ENCODE measurements at regions not wholly inside any gene's neighbourhood (a gene's known extent, or its start where the extent isn't known, plus 50 kb on each side); places are given as distances from the start of the nearest gene placed in this dataset.

DNA sequence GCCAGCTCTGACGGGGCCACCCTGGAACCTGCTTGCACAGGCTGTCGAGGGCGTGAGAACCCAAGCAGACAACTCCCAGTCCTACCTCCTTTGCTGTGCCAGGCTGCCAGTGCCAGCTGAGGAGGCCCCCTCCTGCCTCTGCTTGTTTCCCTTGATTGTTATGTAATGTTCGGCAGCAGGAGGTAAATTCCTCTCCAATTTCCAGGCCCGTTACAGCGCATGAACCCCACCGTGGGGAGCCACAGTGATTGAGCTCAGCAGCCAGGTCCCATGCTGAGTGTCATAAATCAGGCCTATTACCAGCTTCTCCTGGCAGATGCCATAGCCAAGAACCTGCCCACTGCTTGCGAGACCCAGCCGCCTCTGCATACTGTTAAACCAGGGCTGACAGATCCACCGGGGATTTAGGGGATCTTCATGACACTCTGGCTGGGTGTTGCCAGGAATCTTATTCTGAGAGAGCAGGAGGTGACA is 320.5 kb downstream of the DHX35 start:
- DNase-seq: peak; percentile 5

DNA sequence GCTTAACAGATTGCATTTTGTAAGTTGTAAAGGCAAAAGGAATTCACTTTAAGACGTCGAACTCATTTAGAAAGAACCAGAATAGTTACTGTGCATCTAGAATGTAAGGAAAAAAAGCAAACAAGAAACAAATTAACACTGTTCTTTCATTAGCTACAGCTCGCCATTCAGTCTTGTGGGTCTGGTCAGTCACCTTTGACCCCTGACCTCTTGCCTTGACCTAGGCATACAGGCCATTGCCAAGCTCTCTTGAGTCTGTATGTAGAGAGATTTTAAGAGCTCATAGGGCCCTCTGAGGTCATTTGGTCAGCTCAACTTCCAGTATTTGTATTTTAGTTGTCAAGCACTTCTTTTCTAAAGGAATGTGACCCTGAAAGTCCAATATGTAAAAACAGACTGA is 318.7 kb downstream of the DHX35 start:
- no peak for DNase-seq

DNA sequence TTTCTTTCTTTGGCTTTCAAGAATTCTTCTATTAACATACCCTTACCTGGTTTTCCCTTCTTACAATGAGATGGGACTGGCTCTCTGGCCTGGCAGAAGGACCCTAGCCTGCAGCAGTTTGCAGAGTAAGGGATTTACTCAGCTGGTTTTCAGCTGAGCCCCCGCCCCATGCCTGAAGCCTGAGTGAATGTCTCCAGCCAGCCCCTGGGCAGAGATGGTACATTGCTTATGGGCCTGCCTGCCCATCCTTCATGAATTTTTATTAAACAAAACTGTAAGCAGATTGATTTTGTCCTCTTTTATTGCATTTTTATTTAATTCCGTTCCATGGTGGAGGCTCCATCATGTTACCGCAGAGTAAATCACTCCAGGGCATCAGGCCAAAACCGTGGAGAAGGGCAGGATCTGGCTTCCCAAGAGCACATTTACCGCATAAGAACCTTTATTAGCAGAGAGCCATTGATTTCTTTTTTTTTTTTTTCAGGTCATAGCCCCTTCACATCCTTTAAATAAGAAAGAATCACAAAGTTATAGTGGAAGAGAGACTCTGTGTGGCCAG is 316.2 kb downstream of the DHX35 start:
- no peak for DNase-seq

DNA sequence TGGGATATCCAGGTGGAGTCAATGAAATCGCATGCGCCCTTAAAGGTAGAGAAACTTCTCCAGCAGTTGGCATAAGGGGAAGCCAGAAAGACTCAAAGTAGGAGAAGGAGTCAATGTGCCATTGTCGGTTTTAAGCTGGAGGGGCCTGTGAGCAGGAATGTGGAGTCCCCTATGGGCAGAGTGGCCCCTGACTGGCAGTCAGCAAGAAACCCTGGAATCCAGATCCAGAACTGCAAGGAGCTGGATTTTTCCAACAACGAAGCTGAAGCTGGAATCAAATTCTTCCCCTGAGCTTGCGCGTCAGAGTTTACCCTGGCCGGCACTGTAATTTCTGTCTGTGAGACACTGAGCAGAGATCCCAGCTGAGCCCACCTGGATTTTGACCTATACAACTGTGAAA is 315.0 kb downstream of the DHX35 start:
- no peak for DNase-seq

DNA sequence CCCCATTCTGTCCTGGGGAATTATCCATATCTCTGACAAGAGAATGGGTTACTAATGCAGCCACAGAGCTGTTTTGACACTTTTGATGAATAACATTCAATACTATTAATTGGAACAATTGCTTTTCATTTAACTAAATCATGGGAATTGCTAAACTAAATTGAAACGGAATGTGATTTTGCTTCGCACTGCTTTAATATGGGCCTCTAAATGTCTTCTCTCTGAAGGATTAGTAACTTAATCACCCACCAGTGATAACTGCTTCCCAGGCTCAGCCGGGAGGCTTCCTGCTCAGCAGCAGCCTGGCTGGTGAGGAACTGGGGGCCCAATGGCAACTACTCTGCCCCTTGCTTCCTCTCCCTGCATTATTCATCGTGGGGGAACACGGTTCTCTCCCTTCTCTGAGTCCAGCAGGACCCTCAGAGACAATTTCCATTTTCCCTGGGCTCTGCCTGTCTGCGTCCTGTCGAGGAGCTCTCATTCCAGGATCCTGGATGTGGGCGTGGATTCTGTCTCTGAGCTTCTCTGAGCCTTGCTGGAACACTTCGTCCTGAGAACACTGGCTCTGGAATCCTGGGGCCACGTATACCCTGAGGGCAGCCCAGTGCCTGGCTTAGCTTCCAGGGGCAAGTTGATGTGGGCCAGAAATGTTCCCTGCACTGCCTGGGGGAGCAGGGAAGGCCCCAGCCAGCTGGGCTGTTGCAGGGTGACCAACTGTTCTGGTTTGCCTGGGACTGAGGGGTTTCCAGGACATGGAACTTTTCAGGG is 308.9 kb downstream of the DHX35 start:
- DNase-seq: no peak

DNA sequence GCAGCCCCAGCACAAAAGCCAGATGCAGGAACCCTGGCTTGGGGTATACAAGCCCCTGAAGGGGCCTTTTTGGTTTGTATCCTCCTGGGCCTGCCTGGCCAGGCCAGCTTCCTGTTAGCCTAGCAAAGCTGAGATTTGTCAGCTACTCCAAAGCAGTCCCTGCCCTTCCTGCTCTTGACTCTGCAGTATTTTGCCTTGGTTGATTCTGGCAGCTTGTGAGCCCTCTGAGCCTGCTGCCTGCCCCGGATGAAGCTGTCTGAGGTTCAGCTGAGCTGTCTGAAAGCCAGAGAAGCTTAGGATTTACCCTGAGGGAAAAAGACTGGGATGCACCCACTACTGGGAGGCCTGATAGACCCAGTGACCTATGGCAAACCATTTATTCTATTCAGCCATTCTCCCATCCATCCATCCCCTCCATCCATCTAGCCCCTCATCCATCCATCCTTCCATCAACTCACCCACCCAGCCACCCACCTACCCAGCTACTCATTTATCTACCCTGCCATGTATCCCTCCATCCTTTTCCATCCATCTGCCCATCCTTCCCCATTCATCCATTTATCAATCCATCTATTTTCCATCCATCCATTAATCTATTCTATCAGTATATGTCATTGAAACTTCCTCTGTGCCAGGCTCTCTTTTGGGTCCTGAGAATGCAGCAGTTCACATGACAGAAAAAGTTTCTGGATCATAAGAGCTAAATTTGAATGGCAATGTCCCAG is 307.5 kb downstream of the DHX35 start:
- no peak for DNase-seq

DNA sequence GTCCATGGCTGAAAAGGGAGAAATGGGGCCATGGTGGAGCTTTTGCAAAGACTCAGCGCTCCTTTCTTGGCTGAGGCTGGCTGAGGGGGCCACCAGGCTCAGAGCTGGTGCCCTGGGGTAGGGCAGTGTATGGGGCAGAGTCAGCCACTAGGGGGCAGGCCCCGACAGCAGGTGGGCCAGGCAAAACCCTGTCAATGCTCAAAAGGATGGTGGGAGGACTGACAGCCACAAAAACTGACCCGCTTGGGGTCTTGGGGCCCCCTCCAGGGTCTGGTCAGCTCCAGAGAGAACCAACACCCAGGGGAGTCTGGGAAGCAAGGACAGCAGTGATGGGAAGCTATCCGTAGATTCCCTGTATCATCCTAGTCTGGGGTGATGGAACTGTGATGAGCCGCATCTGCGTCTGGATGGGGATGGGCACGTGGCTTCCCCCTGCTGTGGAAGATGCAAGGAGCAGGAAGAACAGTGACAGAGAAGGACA is 306.9 kb downstream of the DHX35 start:
- peak; percentile 37 for DNase-seq

DNA sequence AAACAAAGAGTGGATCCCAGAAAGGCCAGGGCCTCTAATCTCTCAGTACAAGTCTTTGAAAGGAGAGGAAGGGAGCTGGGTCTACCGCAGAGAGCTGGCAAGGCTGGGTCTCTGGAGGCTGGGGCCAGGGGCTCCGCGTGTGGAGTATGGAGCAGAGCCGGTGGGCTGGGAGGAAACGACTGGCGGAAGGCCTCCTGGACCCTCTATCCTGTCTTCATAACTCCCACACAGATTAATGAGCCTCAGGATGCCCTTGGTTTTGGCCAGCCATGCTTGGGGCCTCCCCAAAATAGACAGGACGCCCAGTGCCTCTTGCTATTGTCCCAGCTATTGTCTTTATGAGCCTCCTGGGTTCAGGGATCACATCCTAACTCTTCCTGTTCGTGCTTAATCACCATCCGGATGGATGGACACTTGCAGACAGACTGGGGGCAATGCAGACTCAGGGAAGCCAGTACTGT is 306.4 kb downstream of the DHX35 start:
- DNase-seq: no peak

DNA sequence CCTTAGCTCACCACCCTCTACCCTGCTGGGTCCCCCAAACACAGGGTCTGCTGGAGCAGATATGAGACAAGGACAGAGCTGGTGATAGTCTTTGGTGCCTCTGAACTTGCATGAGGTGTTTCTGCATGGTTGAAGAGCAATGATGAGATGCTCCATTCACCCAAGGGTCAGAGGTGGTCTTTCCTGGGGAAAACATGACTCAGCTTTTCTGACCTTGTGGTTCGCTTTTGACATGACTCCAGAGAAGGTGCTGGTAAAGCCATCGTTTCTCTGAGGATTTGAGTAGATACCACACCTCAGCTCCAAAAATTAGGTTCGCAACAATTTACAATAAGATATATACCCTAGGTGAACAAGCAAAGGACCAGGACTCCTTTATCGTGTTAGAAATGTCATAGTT is 304.8 kb downstream of the DHX35 start:
- no peak for DNase-seq

DNA sequence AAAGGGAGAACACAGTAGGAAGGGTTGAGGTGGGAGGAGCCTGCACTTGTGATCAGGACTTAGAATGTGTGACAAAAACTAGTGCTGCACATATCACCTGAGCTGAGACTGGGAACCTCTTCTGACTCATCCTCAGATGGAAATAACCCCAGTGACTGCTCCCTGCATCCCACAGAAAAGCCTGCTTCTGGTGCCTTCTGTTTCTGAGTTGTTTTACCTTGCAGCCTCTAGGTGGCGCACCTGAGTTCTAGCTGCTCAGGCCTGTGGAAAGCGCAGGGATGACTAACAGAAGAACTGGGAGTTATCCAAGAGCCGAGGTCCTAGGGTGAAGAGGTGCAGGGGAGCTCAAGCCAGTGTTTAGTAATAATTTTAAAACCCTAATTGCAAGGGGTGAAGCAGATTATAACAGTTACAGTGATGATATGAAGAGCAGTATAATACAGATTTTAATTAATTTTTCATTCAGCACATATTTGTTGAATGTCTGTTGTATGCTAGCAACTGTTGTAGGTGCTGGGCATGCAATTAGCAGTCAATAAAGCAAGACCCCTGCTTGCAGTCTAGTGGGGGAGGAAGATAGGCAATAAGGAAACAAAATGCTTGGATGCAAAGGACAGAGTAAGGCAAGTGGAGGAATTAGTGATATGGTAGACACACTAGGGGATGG is 302.5 kb downstream of the DHX35 start:
- DNase-seq: peak; percentile 79

DNA sequence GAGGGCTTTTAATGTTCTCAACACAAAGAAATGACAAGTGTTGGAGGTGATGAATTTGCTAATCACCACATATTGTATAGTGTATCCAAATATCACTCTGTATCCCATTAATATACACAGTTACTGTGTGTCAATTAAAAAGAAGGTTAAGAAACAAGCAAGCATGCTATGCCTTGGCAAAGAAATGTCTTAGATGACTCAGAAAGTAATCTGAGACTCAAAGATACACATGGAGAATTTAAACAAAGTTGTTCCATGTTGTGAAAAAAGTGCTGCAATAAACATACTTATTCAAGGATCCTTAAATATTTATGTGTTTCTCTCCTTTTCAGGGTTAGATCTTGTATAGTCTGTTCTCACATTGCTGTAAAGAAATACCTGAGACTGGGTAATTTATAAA is 300.9 kb downstream of the DHX35 start:
- peak; percentile 11 for DNase-seq

DNA sequence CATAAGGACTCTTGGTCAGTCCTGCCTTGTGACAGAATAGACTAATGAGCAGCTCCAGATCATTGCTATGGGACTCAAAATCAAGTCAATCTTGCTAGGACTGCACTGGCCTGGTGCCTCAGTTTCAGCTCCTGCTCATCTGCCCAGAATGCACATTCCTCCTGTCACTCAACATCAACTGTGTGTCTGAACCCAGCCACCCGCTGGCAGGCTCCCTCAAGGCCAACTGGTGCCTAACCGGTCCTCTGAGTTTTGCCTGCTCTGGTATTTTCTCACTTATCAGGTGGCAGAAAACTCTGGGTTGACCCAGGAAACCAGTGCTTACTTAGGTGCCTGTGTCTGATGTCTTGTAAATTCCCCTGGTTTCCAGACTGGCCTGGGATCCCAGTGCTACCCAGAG is 297.7 kb downstream of the DHX35 start:
- no peak for DNase-seq

DNA sequence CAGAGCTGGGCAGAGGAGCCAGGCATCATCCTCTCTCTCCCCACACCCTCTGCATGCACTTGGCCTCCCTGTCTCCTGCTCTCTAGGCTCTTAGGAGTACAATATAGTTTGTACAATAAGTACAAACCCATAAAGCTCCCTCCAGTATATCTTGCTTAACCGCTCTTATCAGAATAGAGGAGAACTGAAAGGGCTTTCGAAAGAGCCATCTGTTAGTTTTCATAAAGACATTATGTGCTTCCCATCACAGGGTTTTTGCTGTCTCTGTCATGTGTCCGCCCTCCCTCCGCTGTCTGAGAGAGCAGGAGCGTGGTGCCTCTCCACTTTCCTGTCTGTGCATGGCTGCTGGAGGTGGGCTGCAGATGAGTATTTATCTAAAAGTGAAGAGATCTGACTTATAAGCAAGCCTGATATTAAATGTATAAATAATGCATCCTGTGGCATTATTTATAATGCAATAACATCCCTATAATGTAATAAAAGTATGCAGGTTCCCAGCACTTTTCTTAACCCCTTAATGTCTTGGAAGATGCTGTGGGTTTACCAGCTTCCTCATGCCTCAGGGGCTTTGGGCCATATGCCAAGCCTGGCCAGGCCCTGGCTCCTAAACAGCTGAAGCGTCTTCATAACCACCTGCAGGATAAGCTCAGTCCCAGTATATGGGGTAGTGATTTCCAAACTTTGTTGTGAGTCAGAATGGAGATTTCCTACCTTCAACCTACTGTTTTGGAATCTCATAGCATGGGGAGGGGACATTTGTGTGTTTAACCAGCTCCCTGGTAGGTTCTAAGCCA is 297.1 kb downstream of the DHX35 start:
- no peak for DNase-seq

DNA sequence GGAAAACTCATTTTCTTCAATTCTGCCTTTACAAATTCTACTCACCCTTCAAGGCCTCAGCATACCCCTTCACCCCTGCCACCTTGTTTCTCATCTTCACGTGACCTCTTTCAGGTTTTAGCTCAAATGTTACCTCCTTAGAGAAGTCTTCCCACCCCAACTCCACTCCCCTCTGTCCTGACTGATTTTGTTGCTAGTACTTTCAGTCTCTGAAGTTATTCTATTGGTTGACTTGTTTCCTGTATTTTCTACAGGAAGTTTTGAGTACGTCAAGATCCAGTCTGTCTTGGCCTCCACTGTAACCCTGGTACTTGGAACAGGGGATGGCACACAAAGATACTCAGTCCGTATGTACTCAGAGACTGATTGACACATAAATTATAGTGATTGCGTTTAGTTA is 296.1 kb downstream of the DHX35 start:
- DNase-seq: no peak

DNA sequence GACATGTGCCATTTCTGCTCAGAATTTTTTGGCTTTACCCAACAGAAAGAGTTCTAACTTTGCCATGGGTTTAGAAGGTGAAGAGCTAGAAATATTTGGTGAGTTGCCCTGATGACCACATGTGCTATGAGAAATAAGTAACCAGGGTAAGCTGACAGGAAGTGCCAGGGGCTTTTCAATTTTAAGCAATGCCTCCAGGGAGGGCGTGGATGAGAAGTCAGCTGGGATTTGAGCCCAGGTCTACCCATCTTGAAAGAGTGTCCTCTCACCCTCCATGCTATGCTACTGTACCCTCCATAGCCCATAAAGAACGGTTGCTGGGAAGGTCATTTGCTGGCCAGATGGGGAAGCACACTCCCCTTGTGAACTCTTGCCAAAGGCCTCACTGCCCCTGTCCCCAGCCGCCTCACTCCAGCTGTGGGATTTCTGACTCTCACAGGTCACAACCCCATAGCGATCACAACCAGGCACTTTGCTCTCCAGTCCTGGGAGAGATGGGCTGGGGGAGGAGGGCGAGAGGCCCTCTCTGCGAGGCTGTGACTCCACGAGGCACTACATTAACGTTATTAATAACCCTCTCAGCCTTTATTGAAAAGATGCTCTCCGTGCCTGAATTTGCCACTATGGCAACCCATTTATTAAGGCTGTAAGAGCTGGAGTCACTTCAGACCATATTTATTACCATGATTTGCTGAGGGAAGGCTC is 291.1 kb downstream of the DHX35 start:
- no peak for DNase-seq

DNA sequence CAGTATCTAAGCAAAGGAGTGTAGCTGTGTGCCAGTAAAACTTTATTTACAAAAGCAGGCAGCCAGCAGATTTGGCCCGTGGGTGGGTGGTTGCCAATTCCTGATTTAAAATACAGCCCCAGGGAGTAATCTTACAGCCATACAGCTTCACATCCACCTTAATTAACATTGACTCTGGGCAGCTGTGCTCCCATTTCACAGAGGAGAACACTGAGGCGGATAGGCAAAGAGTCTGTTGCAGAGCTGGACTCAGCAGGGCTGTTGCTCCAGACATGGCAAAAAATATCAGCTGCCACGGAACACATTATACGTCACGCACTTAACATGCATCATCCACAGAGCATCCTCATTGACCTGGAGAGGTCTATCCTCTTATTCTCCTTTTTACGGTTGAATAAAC is 289.9 kb downstream of the DHX35 start:
- no peak for DNase-seq

DNA sequence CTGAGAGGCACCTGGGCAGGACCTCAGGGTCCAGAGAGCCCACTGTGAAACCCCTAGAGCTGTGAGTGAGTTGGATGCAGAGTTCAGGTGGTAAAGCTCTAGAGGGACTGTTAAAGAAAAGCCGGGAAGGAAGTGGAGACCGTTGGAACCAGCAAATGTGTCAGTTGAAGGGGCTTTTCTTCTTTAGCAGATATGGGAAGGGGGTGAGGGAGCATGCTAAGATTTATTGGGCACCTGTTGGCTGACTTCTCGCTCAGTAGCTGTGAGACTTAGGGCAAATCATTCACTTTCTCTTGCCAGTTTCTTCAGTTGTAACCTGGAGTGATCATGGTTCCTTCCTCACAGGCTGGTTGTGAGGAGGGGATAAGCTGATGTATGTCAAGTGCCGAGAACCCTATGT is 287.7 kb downstream of the DHX35 start:
- no peak for DNase-seq

DNA sequence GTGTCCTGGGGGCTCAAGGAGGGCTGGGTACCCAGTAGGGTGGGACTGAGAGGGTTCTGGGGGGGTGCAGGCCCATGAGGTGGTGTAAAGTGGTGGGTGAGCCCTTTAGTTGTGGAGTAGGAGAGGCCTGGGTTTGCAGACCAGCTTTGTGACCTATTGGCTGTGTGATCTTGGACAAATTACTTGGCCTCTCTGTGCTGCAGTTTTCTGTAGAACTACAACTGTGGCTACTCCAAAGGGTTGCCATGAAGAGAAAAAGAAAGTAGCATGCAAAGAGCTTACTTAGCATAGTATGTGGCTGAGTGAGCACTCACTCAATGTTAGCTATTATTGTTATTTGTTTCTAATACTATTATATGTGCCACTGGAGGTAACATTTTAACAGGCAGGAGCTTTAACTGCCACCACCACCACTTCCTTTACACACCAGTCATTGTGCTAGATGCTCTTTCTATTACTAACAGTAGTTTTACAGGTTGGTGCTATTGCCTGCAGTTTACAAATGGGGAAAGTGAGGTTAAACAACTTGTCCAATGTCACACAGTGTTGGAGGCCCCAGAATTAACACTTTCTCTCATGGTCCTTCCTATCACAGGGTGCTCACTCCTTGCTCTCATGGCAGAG is 286.8 kb downstream of the DHX35 start:
- no peak for DNase-seq

DNA sequence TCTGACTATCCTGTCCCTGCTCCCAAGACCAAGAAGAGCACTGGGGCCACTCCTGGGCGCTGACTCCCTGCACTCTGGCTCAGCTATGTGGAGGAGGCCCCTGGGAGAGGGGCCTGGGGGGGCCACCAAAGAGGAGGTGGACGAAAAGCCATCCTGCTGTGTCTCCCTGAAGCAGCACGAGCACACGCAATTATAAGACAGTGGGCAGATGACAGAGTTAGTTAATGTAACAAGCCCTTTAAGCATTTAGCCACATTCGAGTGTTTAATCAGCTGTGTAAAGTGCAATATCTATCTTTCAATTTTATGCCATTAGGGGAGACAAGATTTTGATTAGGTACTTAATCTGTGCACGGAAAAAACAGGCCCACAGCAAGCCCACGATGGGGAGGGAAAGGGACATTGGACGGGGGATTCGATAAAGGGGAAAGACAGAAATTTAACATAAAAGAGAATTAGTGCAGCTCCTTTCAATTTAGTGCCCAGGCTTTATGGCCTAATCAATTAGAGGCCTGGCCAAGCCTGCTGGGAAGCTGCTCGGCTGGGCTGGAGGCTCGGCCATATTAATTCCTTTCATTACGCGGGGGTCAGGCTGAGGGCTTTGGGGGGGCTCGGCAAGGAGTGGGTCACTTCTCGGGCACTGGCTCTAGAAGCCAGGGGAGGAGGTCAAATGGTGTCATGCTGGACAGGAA is 286.2 kb downstream of the DHX35 start:
- DNase-seq: no peak

DNA sequence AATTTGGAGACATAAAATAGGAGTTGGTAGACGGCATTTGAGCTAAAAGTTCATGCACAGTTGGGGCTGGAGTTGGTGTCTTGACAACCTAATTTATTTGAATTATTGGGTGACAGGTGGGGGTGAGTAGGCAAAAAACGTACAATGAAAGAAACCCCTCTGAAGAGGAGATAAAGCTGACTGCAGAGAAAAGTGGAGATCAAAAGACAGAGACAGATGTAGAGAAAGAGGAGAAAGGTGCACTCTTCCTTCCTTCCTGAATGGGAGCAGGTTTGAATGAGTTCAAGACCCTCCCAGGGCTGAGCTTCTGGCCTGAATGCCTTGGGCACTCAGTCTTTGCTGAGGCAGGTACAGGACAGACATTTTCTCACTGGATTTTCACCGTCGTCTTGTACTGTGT is 284.3 kb downstream of the DHX35 start:
- DNase-seq: no peak

Data from fibroblast of skin of scalp (primary cell).